MM.1S (cell line): ENCODE measurements at regions not wholly inside any gene's neighbourhood (a gene's known extent, or its start where the extent isn't known, plus 50 kb on each side); places are given as distances from the start of the nearest gene placed in this dataset.

Source experiments
- DNase-seq: peaks from one replicate; pipeline ENCODE4 v3.0.0-alpha.2; 2015
- H2AFZ ChIP-seq: fragments of 300-600 bp; sonication (generic); 2 replicates; pipeline ENCODE4 v1.6.0; 2016; ENCODE audit warnings: antibody characterized with exemption, low read length
- H3F3A ChIP-seq: fragments of 300-600 bp; sonication (generic); 2 replicates; pipeline ENCODE4 v1.6.1; 2016; ENCODE audit warnings: mild to moderate bottlenecking, antibody characterized with exemption, low read length, moderate library complexity, mixed read lengths; ENCODE audit not compliant: insufficient read depth
- H3K27ac ChIP-seq: fragments of 300-600 bp; sonication (generic); 2 replicates; pipeline ENCODE4 v1.5.1; 2016; ENCODE audit warnings: mild to moderate bottlenecking, low read length
- H3K27me3 ChIP-seq: fragments of 300-600 bp; sonication (generic); replicated peaks from 2 replicates; pipeline ENCODE4 v1.6.0; 2016; ENCODE audit warnings: low read length; ENCODE audit not compliant: insufficient read depth
- H3K36me3 ChIP-seq: fragments of 300-600 bp; sonication (generic); replicated peaks from 2 replicates; pipeline ENCODE4 v1.6.1; 2016; ENCODE audit warnings: mild to moderate bottlenecking, low read length, mixed read lengths; ENCODE audit not compliant: insufficient read depth
- H3K4me1 ChIP-seq: fragments of 300-600 bp; sonication (generic); 2 replicates; pipeline ENCODE4 v1.6.1; 2016; ENCODE audit warnings: low read length, mixed read lengths
- H3K4me2 ChIP-seq: fragments of 300-600 bp; sonication (generic); 2 replicates; pipeline ENCODE4 v1.6.0; 2016; ENCODE audit warnings: low read depth, low read length
- H3K4me3 ChIP-seq: fragments of 300-600 bp; sonication (generic); 2 replicates; pipeline ENCODE4 v1.5.1; 2016; ENCODE audit warnings: low read length, mixed read lengths
- H3K79me2 ChIP-seq: fragments of 300-600 bp; sonication (generic); 2 replicates; pipeline ENCODE4 v1.6.1; 2016; ENCODE audit warnings: mixed run types, low read length, mixed read lengths
- H3K9ac ChIP-seq: fragments of 300-600 bp; sonication (generic); 2 replicates; pipeline ENCODE4 v1.6.1; 2016; ENCODE audit warnings: low read length, mixed read lengths
- H3K9me2 ChIP-seq: fragments of 300-600 bp; sonication (generic); replicated peaks from 2 replicates; pipeline ENCODE4 v1.6.1; 2016; ENCODE audit warnings: mild to moderate bottlenecking, low read length, mixed read lengths; ENCODE audit not compliant: insufficient read depth
- H3K9me3 ChIP-seq: fragments of 300-600 bp; sonication (generic); replicated peaks from 2 replicates; pipeline ENCODE4 v1.6.1; 2016; ENCODE audit warnings: mild to moderate bottlenecking, low read length, mixed read lengths; ENCODE audit not compliant: insufficient read depth
- H4K20me1 ChIP-seq: fragments of 300-600 bp; sonication (generic); 2 replicates; pipeline ENCODE4 v1.6.1; 2016; ENCODE audit warnings: mild to moderate bottlenecking, low read length, moderate library complexity, mixed read lengths; ENCODE audit not compliant: insufficient read depth
- CTCF ChIP-seq: fragments of 300-600 bp; sonication (generic); IDR thresholded peaks from 2 replicates; pipeline ENCODE4 v1.5.1; 2016; ENCODE audit warnings: antibody characterized with exemption, low read length, mixed read lengths
- EZH2 ChIP-seq: fragments of 300-600 bp; sonication (generic); optimal IDR thresholded peaks from 2 replicates; pipeline ENCODE3; 2017; ENCODE audit warnings: low read depth, mild to moderate bottlenecking, antibody characterized with exemption, low read length, mixed read lengths
- EZH2phosphoT487 ChIP-seq: fragments of 300-600 bp; sonication (generic); IDR thresholded peaks from 2 replicates; pipeline ENCODE4 v1.6.1; 2018; ENCODE audit warnings: antibody characterized with exemption, low read length

- Histone ChIP-seq H3K9ac (no peak overlapping the region), H3K36me3 (no peaks in the 10 kb centered on the region), H3K79me2 (no peaks in the 10 kb centered on the region), H2AFZ (no peak overlapping the region), H3K4me1 (no peaks in the 10 kb centered on the region), H3K4me3 (no peak overlapping the region), H3K9me3 (no peaks in the 10 kb centered on the region), H3K27me3 (no peaks in the 10 kb centered on the region), H3F3A (no peaks in the 10 kb centered on the region), H4K20me1 (no peaks in the 10 kb centered on the region), H3K4me2 (no peak overlapping the region), H3K9me2 (no peaks in the 10 kb centered on the region), H3K27ac (no peak overlapping the region)
- DNase-seq = no peak
- no peak for TF ChIP-seq CTCF
- TF ChIP-seq EZH2phosphoT487 = no peak
These were observed 311.7 kb upstream of the NEBL start for GRCh38 chr10:21208666-21209316.

GRCh38 chr10:21207852-21208646, 310.9 kb upstream of the NEBL start:
- TF ChIP-seq EZH2phosphoT487 (no peak), CTCF (no peak), EZH2 (no peak)
- no peak overlapping the region for H2AFZ ChIP-seq
- H3K4me1 ChIP-seq = no peaks in the 10 kb centered on the region
- no peaks in the 10 kb centered on the region for H3F3A ChIP-seq
- H3K9me2 ChIP-seq = no peaks in the 10 kb centered on the region
- H3K9me3 ChIP-seq = no peaks in the 10 kb centered on the region
- no peaks in the 10 kb centered on the region for H4K20me1 ChIP-seq
- DNase-seq = no peak
- H3K27me3 ChIP-seq = no peaks in the 10 kb centered on the region
- no peak overlapping the region for H3K27ac ChIP-seq
- H3K36me3 ChIP-seq = no peaks in the 10 kb centered on the region
- H3K79me2 ChIP-seq = no peaks in the 10 kb centered on the region
- H3K4me3 ChIP-seq = no peak overlapping the region
- no peak overlapping the region for H3K9ac ChIP-seq
- H3K4me2 ChIP-seq = no peak overlapping the region

GRCh38 chr10:21205328-21205727, 308.2 kb upstream of the NEBL start:
- no peak overlapping the region for H3K9ac ChIP-seq
- H3K27ac ChIP-seq = no peak overlapping the region
- no peaks in the 10 kb centered on the region for H3K9me2 ChIP-seq
- TF ChIP-seq EZH2phosphoT487 = no peak
- no peak for TF ChIP-seq EZH2
- TF ChIP-seq CTCF = no peak
- no peaks in the 10 kb centered on the region for H3K4me1 ChIP-seq
- no peaks in the 10 kb centered on the region for H4K20me1 ChIP-seq
- H3K9me3 ChIP-seq = no peaks in the 10 kb centered on the region
- H2AFZ ChIP-seq = no peak overlapping the region
- no peaks in the 10 kb centered on the region for H3K27me3 ChIP-seq
- no peak overlapping the region for H3K4me3 ChIP-seq
- no peaks in the 10 kb centered on the region for H3K36me3 ChIP-seq
- H3K4me2 ChIP-seq = no peak overlapping the region
- H3K79me2 ChIP-seq = no peaks in the 10 kb centered on the region
- no peaks in the 10 kb centered on the region for H3F3A ChIP-seq
- no peak for DNase-seq
